ENCODE measurements at regions not wholly inside any gene's neighbourhood (a gene's known extent, or its start where the extent isn't known, plus 50 kb on each side); places are given as distances from the start of the nearest gene placed in this dataset.

GRCh38 chr4:17170131-17170530, 271.7 kb upstream of the LDB2 start:
- no peak for DNase-seq (ENCODE audit: low read depth)

- no peak for DNase-seq (ENCODE audit: low read depth)
Measured at GRCh38 chr4:17169699-17170098, 271.3 kb upstream of the LDB2 start.

GRCh38 chr4:17168571-17168970, 270.1 kb upstream of the LDB2 start:
- peak; percentile 82 for DNase-seq (ENCODE audit: low read depth)

DNA sequence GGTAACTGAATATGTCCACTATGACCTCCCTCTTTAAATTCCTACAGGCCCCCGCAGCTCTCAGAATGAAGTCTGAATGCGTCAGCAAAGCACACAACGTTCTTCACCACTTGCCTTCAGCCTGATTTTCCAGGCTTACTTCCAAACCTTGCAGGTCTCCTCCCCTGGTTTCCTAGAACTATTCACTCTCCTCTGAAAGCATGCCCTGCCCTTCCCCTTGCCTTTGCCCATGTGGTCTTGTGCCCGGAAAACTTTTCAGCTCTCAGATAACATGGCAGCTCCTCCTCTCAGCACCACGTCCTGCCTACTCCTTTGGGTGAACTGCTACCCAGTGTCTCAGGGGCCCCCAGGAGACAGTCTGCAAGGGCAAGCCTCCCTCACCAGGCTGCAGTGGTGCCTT, 268.5 kb upstream of the LDB2 start:
- no peak for DNase-seq (ENCODE audit: low read depth)

- no peak for DNase-seq (ENCODE audit: low read depth)
Measured at GRCh38 chr4:17165286-17165685, 266.8 kb upstream of the LDB2 start.

- no peak for DNase-seq (ENCODE audit: low read depth)
Measured at GRCh38 chr4:17164666-17165065, 266.2 kb upstream of the LDB2 start.

- DNase-seq (ENCODE audit: low read depth): no peak
Measured at GRCh38 chr4:17163156-17163771, 264.8 kb upstream of the LDB2 start.

DNA sequence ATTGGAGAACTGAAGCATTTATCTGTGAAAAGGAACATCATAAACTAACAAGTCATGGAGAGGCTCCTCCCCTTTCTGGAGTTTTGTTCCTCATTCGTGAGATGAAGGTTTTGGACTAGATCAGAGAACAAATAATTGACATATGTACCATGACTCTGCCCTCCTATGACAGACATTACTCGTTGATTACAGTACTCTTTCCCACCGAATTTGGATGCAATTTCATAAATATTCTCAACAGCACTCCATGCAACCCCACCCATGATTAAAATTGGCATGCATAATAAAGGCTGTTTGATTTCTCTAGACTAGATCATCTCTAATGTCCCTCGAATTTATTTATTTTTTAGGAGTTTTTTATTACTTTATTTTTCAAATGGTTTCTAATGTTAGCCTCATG, 258.9 kb upstream of the LDB2 start:
- no peak for DNase-seq (ENCODE audit: low read depth)

DNA sequence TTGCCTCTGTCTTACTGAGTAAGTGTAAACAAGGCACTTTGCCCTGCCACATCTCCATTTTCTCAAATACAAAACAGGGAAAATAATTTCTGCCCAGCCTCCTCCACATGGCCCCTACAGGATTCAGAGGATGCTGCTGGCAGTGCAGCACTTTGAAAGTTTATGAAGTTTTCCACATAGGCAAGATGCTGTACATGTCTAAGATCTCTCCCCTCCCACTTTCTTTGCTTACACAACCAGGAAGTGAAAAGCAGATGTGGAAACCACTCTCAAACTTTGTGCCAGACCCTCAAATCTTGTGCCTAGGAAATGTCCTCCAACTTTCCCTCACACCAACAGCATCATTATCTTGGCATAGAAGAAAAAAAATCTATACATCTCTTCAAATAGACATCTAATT, 257.0 kb upstream of the LDB2 start:
- DNase-seq (ENCODE audit: low read depth): no peak

GRCh38 chr4:17153572-17153971, 255.1 kb upstream of the LDB2 start:
- DNase-seq (ENCODE audit: low read depth): no peak

DNA sequence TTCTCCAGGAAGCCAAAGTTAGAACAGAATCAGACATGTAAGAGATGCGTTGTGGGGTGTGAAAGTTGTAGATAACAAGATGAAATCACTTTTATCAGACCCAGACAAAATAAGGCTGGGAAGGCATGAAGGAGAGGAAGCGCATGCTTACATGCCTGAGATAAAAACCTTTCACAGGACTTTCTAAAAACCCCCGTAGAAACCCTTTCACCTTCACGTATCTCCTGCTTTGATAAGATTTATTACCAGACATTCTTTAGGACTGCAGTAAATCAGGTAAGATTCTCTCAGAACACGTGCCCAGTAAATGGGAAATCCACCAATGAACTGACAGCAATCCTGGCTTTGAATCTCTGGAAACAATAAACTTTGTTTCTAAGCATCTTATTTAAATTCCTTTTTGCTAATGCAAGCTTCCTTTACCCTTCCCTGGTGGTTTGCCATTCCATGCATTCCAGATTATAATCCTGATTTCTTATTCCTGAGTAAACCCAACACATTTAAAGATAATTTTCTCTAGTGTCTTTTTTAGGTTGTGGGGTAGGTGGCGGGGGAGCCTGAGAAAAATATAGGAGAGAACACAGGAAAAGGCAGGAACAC, 254.6 kb upstream of the LDB2 start:
- DNase-seq (ENCODE audit: low read depth): no peak

GRCh38 chr4:17142232-17142711, 243.8 kb upstream of the LDB2 start:
- DNase-seq (ENCODE audit: low read depth): peak; percentile 86

DNA sequence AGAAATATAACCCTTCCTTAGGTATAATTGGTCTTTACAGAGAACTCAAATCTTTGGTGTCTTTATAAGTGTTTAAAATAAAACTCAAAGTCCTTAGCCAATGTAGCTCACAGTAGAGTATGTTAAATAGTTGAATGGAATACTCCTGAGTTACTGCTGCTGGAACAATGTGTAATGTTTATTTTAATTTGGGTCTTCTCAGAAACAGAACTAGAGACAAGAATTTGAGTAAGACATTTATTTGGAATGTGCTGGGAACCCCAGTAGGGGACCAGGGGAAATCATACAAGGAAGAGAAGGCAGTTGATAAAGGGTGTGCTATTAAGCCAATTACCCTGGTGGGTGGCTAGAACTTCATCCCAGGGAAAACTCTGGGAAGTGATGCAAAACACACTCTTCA, 240.4 kb upstream of the LDB2 start:
- DNase-seq (ENCODE audit: low read depth): no peak

- no peak for DNase-seq (ENCODE audit: low read depth)
Measured at GRCh38 chr4:17134565-17134964, 236.1 kb upstream of the LDB2 start.

- no peak for DNase-seq (ENCODE audit: low read depth)
Measured at GRCh38 chr4:17134100-17134499, 235.7 kb upstream of the LDB2 start.

DNA sequence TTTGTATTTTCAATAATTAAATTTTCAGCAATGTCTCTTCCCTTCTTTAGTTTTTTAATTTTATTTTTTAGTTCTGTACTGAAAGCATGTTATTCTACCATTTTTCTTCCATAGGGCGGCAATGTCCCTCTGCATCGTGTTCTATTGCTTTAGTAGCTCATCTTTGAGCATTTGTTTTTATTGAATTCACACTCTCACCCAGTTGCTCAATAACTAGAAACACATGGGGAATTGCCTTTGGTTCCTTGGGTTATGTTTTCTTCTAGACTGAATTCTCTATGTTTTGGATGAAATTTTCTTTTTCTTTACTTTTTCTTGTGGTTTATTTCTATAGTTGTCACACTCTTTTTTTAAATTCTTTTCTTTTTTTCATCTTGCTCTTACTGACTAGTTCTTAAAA, 233.8 kb upstream of the LDB2 start:
- peak; percentile 43 for DNase-seq (ENCODE audit: low read depth)

GRCh38 chr4:17128268-17128667, 229.8 kb upstream of the LDB2 start:
- DNase-seq (ENCODE audit: low read depth): no peak

- DNase-seq (ENCODE audit: low read depth): no peak
Measured at GRCh38 chr4:17126321-17126966, 228.0 kb upstream of the LDB2 start.

DNA sequence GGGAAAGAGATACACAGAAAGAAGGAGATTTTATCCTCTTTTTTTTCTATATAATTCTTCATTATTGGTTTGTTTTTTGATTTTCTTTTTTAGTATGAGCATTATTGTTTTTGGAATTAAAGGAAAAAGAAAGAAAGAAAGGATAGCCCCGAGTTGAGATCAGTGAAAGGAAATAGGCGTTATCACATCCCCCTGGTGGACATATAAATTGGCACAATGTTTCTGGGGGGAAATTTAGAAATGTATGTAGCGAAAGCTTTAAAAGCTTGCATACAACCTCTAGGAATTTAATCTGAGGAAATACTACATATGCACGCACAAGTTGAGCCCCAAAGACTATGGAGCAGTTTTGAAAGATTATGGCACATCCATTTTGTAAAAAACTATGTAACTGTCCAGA, 226.3 kb upstream of the LDB2 start:
- no peak for DNase-seq (ENCODE audit: low read depth)

GRCh38 chr4:17120761-17121160, 222.3 kb upstream of the LDB2 start:
- no peak for DNase-seq (ENCODE audit: low read depth)

DNA sequence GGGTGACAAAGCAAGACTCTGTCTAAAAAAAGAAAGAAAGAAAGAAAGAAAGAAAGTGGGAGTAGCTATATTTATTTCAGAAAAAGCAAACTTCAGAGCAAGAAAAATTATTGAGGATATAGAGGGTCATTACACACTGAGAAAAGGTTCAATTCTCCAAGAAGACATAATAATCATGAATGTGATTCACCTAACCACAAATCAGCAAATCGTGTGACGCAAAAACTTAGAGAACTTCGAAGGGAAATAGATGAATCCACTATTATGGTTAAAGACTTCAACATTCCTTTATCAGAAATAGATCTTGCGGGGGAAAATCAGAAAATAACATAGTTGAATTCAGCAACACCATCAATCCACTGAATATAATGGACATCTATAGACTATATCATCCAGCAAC, 219.3 kb upstream of the LDB2 start:
- DNase-seq (ENCODE audit: low read depth): no peak

DNA sequence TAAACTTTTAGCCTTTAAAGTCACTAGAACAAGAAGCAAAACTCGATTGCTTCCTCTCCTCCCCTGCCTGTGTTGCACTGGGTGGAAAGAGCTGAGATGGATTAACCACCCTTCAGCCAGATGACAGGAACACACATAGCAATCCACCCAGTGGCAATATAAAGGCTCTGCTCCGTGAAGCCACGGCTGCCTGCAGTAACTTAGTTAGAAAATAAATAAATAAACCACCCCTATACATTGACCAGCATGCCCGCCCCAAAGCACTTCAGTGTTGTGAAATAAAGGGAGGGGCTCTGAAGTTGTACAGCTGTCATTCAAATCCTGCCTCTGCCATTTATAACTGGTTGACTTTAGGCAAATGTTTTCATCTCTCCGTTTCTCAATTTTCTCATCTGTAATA, 217.1 kb upstream of the LDB2 start:
- DNase-seq (ENCODE audit: low read depth): no peak

DNA sequence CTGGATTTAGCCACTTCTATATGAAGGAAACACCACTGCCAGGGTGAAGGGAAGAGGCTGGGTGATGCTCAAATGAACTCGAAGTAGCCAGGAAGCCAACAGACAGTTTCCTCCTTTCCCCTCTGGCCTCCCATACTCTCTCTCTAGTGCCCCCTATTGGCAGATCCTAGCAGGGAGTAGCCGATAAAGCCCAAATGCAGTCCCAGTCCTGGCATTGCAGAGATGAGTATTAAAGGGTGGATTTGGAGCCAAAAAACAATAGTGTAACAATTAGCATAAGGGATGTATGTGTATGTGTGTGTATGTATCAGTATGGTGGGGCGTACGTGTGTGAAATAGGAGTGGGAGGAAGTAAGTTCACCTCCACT, 213.8 kb upstream of the LDB2 start:
- DNase-seq (ENCODE audit: low read depth): no peak

GRCh38 chr4:17109126-17109525, 210.7 kb upstream of the LDB2 start:
- no peak for DNase-seq (ENCODE audit: low read depth)
